Chondrocyte (in vitro differentiated cells): ENCODE measurements at regions not wholly inside any gene's neighbourhood (a gene's known extent, or its start where the extent isn't known, plus 50 kb on each side); places are given as distances from the start of the nearest gene placed in this dataset.

Source experiments
- DNase-seq: peaks from one replicate; pipeline ENCODE4 v3.0.0; 2021; ENCODE audit warnings: mixed read lengths, low spot score
- H3K27ac Mint-ChIP-seq: one replicate; pipeline ENCODE4 v1.8.0; 2021; ENCODE audit warnings: mild to moderate bottlenecking, moderate library complexity, mixed read lengths; ENCODE audit not compliant: unreplicated experiment
- H3K27me3 Mint-ChIP-seq: 2 replicates; pipeline ENCODE4 v1.8.0; 2021; ENCODE audit warnings: low read depth, mixed read lengths
- H3K36me3 Mint-ChIP-seq: 2 replicates; pipeline ENCODE4 v1.8.0; 2021; ENCODE audit warnings: low read depth, mixed read lengths
- H3K4me1 Mint-ChIP-seq: 2 replicates; pipeline ENCODE4 v1.8.0; 2021; ENCODE audit warnings: low read depth, mild to moderate bottlenecking, mixed read lengths
- H3K4me3 Mint-ChIP-seq: one replicate; pipeline ENCODE4 v1.8.0; 2021; ENCODE audit warnings: mild to moderate bottlenecking, moderate library complexity, mixed read lengths; ENCODE audit not compliant: unreplicated experiment
- H3K9me3 Mint-ChIP-seq: 2 replicates; pipeline ENCODE4 v1.8.0; 2021; ENCODE audit warnings: low read depth, mixed read lengths
- CTCF ChIP-seq: fragments of 200-600 bp; sonication (generic); IDR thresholded peaks from 2 replicates; pipeline ENCODE4 v1.5.0; 2021; ENCODE audit warnings: antibody characterized with exemption, mild to moderate bottlenecking, moderate library complexity

GRCh38 chrX:39112143-39112542 is 310.9 kb downstream of the MID1IP1 start:
- DNase-seq: no peak
- TF ChIP-seq CTCF: no peak

GRCh38 chrX:39115166-39115565 is 313.9 kb downstream of the MID1IP1 start:
- DNase-seq: no peak
- Mint-ChIP-seq H3K4me1 (no peaks in the 10 kb centered on the region), H3K27ac (no peak overlapping the region), H3K36me3 (no peaks in the 10 kb centered on the region), H3K9me3 (peaks cover 46% of the 10 kb centered on the region), H3K4me3 (no peak overlapping the region), H3K27me3 (no peaks in the 10 kb centered on the region)
- no peak for TF ChIP-seq CTCF

More at GRCh38 chrX:39112143-39112542, 310.9 kb downstream of the MID1IP1 start:
- no peaks in the 10 kb centered on the region for H3K27me3 Mint-ChIP-seq
- peaks cover 60% of the 10 kb centered on the region for H3K9me3 Mint-ChIP-seq
- H3K27ac Mint-ChIP-seq: no peak overlapping the region
- H3K4me3 Mint-ChIP-seq: no peak overlapping the region
- H3K4me1 Mint-ChIP-seq: no peaks in the 10 kb centered on the region
- H3K36me3 Mint-ChIP-seq: no peaks in the 10 kb centered on the region

GRCh38 chrX:39117101-39117500 is 315.8 kb downstream of the MID1IP1 start:
- Mint-ChIP-seq H3K9me3 (peaks cover 31% of the 10 kb centered on the region), H3K4me1 (no peaks in the 10 kb centered on the region), H3K36me3 (no peaks in the 10 kb centered on the region), H3K4me3 (no peak overlapping the region), H3K27me3 (peaks cover 1% of the 10 kb centered on the region), H3K27ac (no peak overlapping the region)
- no peak for DNase-seq
- no peak for TF ChIP-seq CTCF

GRCh38 chrX:39121903-39122302 is 320.6 kb downstream of the MID1IP1 start:
- TF ChIP-seq CTCF: no peak
- no peaks in the 10 kb centered on the region for H3K36me3 Mint-ChIP-seq
- H3K9me3 Mint-ChIP-seq: peaks cover 19% of the 10 kb centered on the region
- H3K27me3 Mint-ChIP-seq: peaks cover 1% of the 10 kb centered on the region
- no peak overlapping the region for H3K4me3 Mint-ChIP-seq
- H3K27ac Mint-ChIP-seq: no peak overlapping the region
- no peak for DNase-seq
- H3K4me1 Mint-ChIP-seq: no peaks in the 10 kb centered on the region

GRCh38 chrX:39125834-39126233 is 324.6 kb downstream of the MID1IP1 start:
- no peaks in the 10 kb centered on the region for H3K36me3 Mint-ChIP-seq
- H3K4me3 Mint-ChIP-seq: no peak overlapping the region
- TF ChIP-seq CTCF: no peak
- H3K4me1 Mint-ChIP-seq: no peaks in the 10 kb centered on the region
- peaks cover 11% of the 10 kb centered on the region for H3K9me3 Mint-ChIP-seq
- peaks cover 1% of the 10 kb centered on the region for H3K27me3 Mint-ChIP-seq
- no peak for DNase-seq
- H3K27ac Mint-ChIP-seq: no peak overlapping the region
